GM12878 (cell line): ENCODE measurements at regions not wholly inside any gene's neighbourhood (a gene's known extent, or its start where the extent isn't known, plus 50 kb on each side); places are given as distances from the start of the nearest gene placed in this dataset.

Experiments used
- ATAC-seq: fragments of 200-7000 bp; cut with Tn5 transposase; 3 replicates; pipeline ENCODE4 v1.9.1; 2020; ENCODE audit warnings: mild to moderate bottlenecking, moderate library complexity
- BruUV-seq: library from RNA; stranded (reverse); fragments of 400-500 nt; replicated peaks from 2 replicates; lab custom pipeline; 2021; lab: Mats Ljungman, UMichigan
- CTCF ChIA-PET: fragments of 300-600 bp; sonication (Branson Sonifier 250); formaldehyde crosslinking; extraction: SDS; loops from one replicate; lab custom pipeline; 2021; ENCODE audit warnings: inconsistent platforms; lab: Yijun Ruan, JAX
- POLR2A ChIA-PET: fragments of 350-600 bp; formaldehyde crosslinking; extraction: SDS; loops from one replicate; lab custom pipeline; 2021; ENCODE audit warnings: inconsistent platforms; lab: Charles Lee
- RAD21 ChIA-PET: fragments of 300-600 bp; sonication (Branson Sonifier 250); formaldehyde crosslinking; loops from one replicate; lab custom pipeline; 2023; ENCODE audit warnings: antibody characterized with exemption; ENCODE audit not compliant: unreplicated experiment; lab: Charles Lee
- SMC1A ChIA-PET: fragments of 300-600 bp; sonication (Branson Sonifier 250); formaldehyde crosslinking; loops from one replicate; lab custom pipeline; 2023; ENCODE audit not compliant: unreplicated experiment, uncharacterized antibody; lab: Charles Lee
- DNase-seq: peaks from one replicate; pipeline ENCODE4 v3.0.0-alpha.2; 2011; ENCODE audit warnings: low read depth, low spot score
- FAIRE-seq: peaks from 3 replicates; lab custom pipeline; 2011; peaks lifted over from hg19 to GRCh38; lab: Jason Lieb, UNC
- H2AFZ ChIP-seq: 2 replicates; pipeline ENCODE4 v1.6.0; 2011; ENCODE audit warnings: low read depth, low read length, control low read depth; ENCODE audit not compliant: control insufficient read depth
- H3K27ac ChIP-seq: 2 replicates; pipeline ENCODE4 v1.5.1; 2011; ENCODE audit warnings: control low read depth; ENCODE audit not compliant: control insufficient read depth, insufficient read depth
- H3K27me3 ChIP-seq, 2 experiments: replicated peaks in 1 of 2; 2 replicates each; pipeline versions ENCODE4 v1.6.0 to v1.6.1; 2011; ENCODE audit warnings: low read length in 1 of 2; ENCODE audit not compliant: control insufficient read depth in 2 of 2, insufficient read depth in 2 of 2
- H3K36me3 ChIP-seq, 2 experiments: 2 replicates each; pipeline ENCODE4 v1.5.1; 2011; ENCODE audit warnings: low read length in 1 of 2; ENCODE audit not compliant: control insufficient read depth in 2 of 2, insufficient read depth in 2 of 2
- H3K4me1 ChIP-seq: 2 replicates; pipeline ENCODE4 v1.6.1; 2011; ENCODE audit warnings: mild to moderate bottlenecking, low read length, moderate library complexity, mixed read lengths; ENCODE audit not compliant: control insufficient read depth, insufficient read depth
- H3K4me2 ChIP-seq: 2 replicates; pipeline ENCODE4 v1.6.0; 2011; ENCODE audit warnings: control low read depth; ENCODE audit not compliant: control insufficient read depth, insufficient read depth
- H3K4me3 ChIP-seq: fragments of 200-600 bp; sonication (generic); 2 replicates; pipeline ENCODE4 v1.5.1; 2016
- H3K79me2 ChIP-seq: 2 replicates; pipeline ENCODE4 v1.6.0; 2011; ENCODE audit warnings: low read length; ENCODE audit not compliant: control insufficient read depth, insufficient read depth
- H3K9ac ChIP-seq: 2 replicates; pipeline ENCODE4 v1.8.0; 2011; ENCODE audit warnings: low read length, control low read depth, mixed read lengths; ENCODE audit not compliant: control insufficient read depth, insufficient read depth
- H3K9me3 ChIP-seq: replicated peaks from 3 replicates; pipeline ENCODE4 v1.5.1; 2011; ENCODE audit warnings: mild to moderate bottlenecking, low read length; ENCODE audit not compliant: control insufficient read depth, insufficient read depth
- H4K20me1 ChIP-seq: 2 replicates; pipeline ENCODE4 v1.6.0; 2011; ENCODE audit not compliant: control insufficient read depth, insufficient read depth
- MLLT1 ChIP-seq: fragments of 450-650 bp; IDR thresholded peaks from 2 replicates; pipeline ENCODE4 v1.6.1; 2016; ENCODE audit warnings: mild to moderate bottlenecking
- MTA3 ChIP-seq: IDR thresholded peaks from 2 replicates; pipeline ENCODE4 v1.6.1; 2012; ENCODE audit warnings: low read length, inconsistent platforms, borderline replicate concordance
- MYB ChIP-seq: fragments of 150-350 bp; IDR thresholded peaks from 2 replicates; pipeline ENCODE4 v1.6.1; 2014; ENCODE audit warnings: mild to moderate bottlenecking, low read depth, low read length, borderline replicate concordance
- RFX5 ChIP-seq: IDR thresholded peaks from 2 replicates; pipeline ENCODE4 v1.6.1; 2011; ENCODE audit warnings: low read depth, low read length, improper control_type of control experiment
- ZBTB40 ChIP-seq: fragments of 450-650 bp; IDR thresholded peaks from 2 replicates; pipeline ENCODE4 v1.6.1; 2016; ENCODE audit warnings: mild to moderate bottlenecking, moderate library complexity, borderline replicate concordance
- WGBS: methylation state at CpG from one replicate; pipeline ENCODE4 v1.1.6; 2016; ENCODE audit warnings: low lambda C conversion rate; ENCODE audit not compliant: insufficient replicate concordance, insufficient coverage; ENCODE audit errors: missing lambda C conversion rate; 5-methylcytosine and 5-hydroxymethylcytosine counted together
- in situ Hi-C: fragments of 300-500 bp; cut with MboI; formaldehyde crosslinking; loops from 9 replicates; pipeline ENCODE4 v1.14.3; 2018; ENCODE audit warnings: mixed read lengths
- intact Hi-C: fragments of 100-400 bp; cut with micrococcal nuclease; formaldehyde crosslinking; loops from one replicate; pipeline ENCODE4 v1.14.2; 2022; ENCODE audit not compliant: unreplicated experiment
- TF ChIP-seq, protein P1 (sequence below): fragments of 450-650 bp; IDR thresholded peaks from 2 replicates; pipeline ENCODE4 v1.6.1; 2017; ENCODE audit warnings: borderline replicate concordance

- Histone ChIP-seq H3K9ac (no peak overlapping the region), H3K27ac (no peak overlapping the region), H3K36me3 (no peaks in the 10 kb centered on the region), H3K9me3 (peaks cover 2% of the 10 kb centered on the region; the same call in 1 of the 3 replicates), H3K4me2 (no peak overlapping the region), H3K4me3 (no peak overlapping the region), H2AFZ (no peak overlapping the region), H3K27me3 (no peaks in the 10 kb centered on the region)
- POLR2A ChIA-PET, result interaction anchor here (0.6 to 1.2 kb wide), 2 partner anchors 9 to 196 kb away, joined by 3 read pairs; no protein-coding TSS in a partner anchor
- RAD21 ChIA-PET, result interaction anchor here (1.0 kb wide), 1 partner anchor 9 kb away, joined by 3 read pairs; no protein-coding TSS in a partner anchor
- SMC1A ChIA-PET, result interaction anchor here (0.7 to 1.7 kb wide), 3 partner anchors 67 to 215 kb away, joined by 3 read pairs; no protein-coding TSS in a partner anchor
- CTCF ChIA-PET, result interaction anchor here (1.5 kb wide), 1 partner anchor 9 kb away, joined by 4 read pairs; no protein-coding TSS in a partner anchor
- BruUV-seq, result no TSS peak
- FAIRE-seq (no peak), ATAC-seq (no peak)
- WGBS, result 49% methylated on average over 12 of the region's 12 CpGs
- in situ Hi-C loops, result no loop called here
- TF ChIP-seq MTA3, result no peak
- no peak for TF ChIP-seq RFX5
- TF ChIP-seq ZBTB40, result no peak
- no peak for TF ChIP-seq MYB
- TF ChIP-seq, protein P1, sequence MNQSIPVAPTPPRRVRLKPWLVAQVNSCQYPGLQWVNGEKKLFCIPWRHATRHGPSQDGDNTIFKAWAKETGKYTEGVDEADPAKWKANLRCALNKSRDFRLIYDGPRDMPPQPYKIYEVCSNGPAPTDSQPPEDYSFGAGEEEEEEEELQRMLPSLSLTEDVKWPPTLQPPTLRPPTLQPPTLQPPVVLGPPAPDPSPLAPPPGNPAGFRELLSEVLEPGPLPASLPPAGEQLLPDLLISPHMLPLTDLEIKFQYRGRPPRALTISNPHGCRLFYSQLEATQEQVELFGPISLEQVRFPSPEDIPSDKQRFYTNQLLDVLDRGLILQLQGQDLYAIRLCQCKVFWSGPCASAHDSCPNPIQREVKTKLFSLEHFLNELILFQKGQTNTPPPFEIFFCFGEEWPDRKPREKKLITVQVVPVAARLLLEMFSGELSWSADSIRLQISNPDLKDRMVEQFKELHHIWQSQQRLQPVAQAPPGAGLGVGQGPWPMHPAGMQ, result no peak
- TF ChIP-seq MLLT1, result no peak
- TF ChIP-seq, all 136 proteins: peak for 0
- DNase-seq, result no peak
- intact Hi-C loops, result no loop called here
- Histone ChIP-seq H4K20me1 (no peaks in the 10 kb centered on the region), H3K4me1 (peaks cover 10% of the 10 kb centered on the region; the same call in 1 of the 2 replicates), H3K79me2 (no peaks in the 10 kb centered on the region)
Measured at GRCh38 chr10:31584098-31584631, 265.1 kb downstream of the ZEB1 start.
